Sigmoid colon (tissue), 6 donors: ENCODE measurements at regions not wholly inside any gene's neighbourhood (a gene's known extent, or its start where the extent isn't known, plus 50 kb on each side); places are given as distances from the start of the nearest gene placed in this dataset.

Experiments used
- DNase-seq: peaks from one replicate; pipeline ENCODE4 v3.0.0-alpha.2; 2019
- H3K27ac ChIP-seq, 4 donors: fragments of 200-600 bp; sonication (generic); one replicate each; pipeline ENCODE4 v1.5.1; 2016 to 2019; ENCODE audit warnings: mild to moderate bottlenecking in 1 of 4
- H3K27me3 ChIP-seq, 3 donors: fragments of 200-600 bp; sonication (generic); one replicate each; pipeline ENCODE4 v1.5.1; 2019; ENCODE audit warnings: mild to moderate bottlenecking in 1 of 3
- H3K36me3 ChIP-seq, 4 donors: fragments of 200-600 bp; sonication (generic); one replicate each; pipeline ENCODE4 v1.5.1; 2016 to 2019
- H3K4me1 ChIP-seq, 4 donors: fragments of 200-600 bp; sonication (generic); one replicate each; pipeline ENCODE4 v1.5.1; 2017 to 2019
- H3K4me3 ChIP-seq, 4 donors: fragments of 200-600 bp; sonication (generic); one replicate each; pipeline ENCODE4 v1.5.1; 2017 to 2019; ENCODE audit warnings: mild to moderate bottlenecking in 2 of 4, moderate library complexity in 1 of 4
- H3K9me3 ChIP-seq, 4 donors: fragments of 200-600 bp in 3 of 4; sonication (generic) in 3 of 4; one replicate each; pipeline versions ENCODE4 v1.5.1 to v1.6.1; 2013 to 2019
- CTCF ChIP-seq, 4 experiments: fragments of 450-650 bp in 3 of 4; fragments of 200-600 bp in 1 of 4; IDR thresholded peaks; one replicate each; pipeline ENCODE4 v1.5.1; 2016 to 2019; ENCODE audit warnings: antibody characterized with exemption in 4 of 4, mild to moderate bottlenecking in 3 of 4, moderate library complexity in 2 of 4
- EP300 ChIP-seq, 4 donors: sonication (generic); formaldehyde crosslinking; IDR thresholded peaks; one replicate each; pipeline ENCODE4 v1.6.1; 2017; ENCODE audit warnings: antibody characterized with exemption in 4 of 4
- POLR2A ChIP-seq, 2 donors: fragments of 450-650 bp; IDR thresholded peaks; one replicate each; pipeline ENCODE4 v1.6.1; 2016; ENCODE audit warnings: antibody characterized with exemption in 2 of 2, mild to moderate bottlenecking in 2 of 2, moderate library complexity in 2 of 2
- POLR2AphosphoS5 ChIP-seq, 4 donors: sonication (generic); formaldehyde crosslinking; IDR thresholded peaks; one replicate each; pipeline ENCODE4 v1.6.1; 2017; ENCODE audit warnings: antibody characterized with exemption in 4 of 4
- WGBS, 2 donors: extraction: QIAGEN DNeasy Blood & Tissue Kit; methylation state at CpG; one replicate each; pipeline ENCODE4 v1.1.7; 2013; 5-methylcytosine and 5-hydroxymethylcytosine counted together
- intact Hi-C: fragments of 100-400 bp; cut with DNase I; formaldehyde crosslinking; loops from one replicate; pipeline ENCODE4 v1.15.1; 2023
- donor health status: healthy with polysubstance abuse.
- donor health status: healthy.

GRCh38 chr10:61346796-61347413 is 106.3 kb downstream of the TMEM26 start:
- Histone ChIP-seq H3K4me3 (no peak overlapping the region), H3K36me3 (no peaks in the 10 kb centered on the region), H3K4me1 (no peaks in the 10 kb centered on the region), H3K9me3 (no peaks in the 10 kb centered on the region), H3K27me3 (no peaks in the 10 kb centered on the region), H3K27ac (no peak overlapping the region)
- intact Hi-C loops = no loop called here
- TF ChIP-seq EP300 (IDR thresholded peaks at IDR 0.05) (no peak), POLR2AphosphoS5 (IDR thresholded peaks at IDR 0.05) (no peak), CTCF (IDR thresholded peaks at IDR 0.05) (no peak), POLR2A (IDR thresholded peaks at IDR 0.05) (no peak)
- 82% methylated on average over 3 of the region's 3 CpGs for WGBS, 2 donors
- DNase-seq = no peak

GRCh38 chr10:61343796-61344195 is 109.4 kb downstream of the TMEM26 start:
- Histone ChIP-seq H3K27me3 (no peaks in the 10 kb centered on the region), H3K9me3 (no peaks in the 10 kb centered on the region), H3K4me1 (no peaks in the 10 kb centered on the region), H3K27ac (no peak overlapping the region), H3K4me3 (no peak overlapping the region), H3K36me3 (no peaks in the 10 kb centered on the region)
- intact Hi-C loops = no loop called here
- 83 to 92% methylated on average over 3 of the region's 3 CpGs for WGBS, 2 donors
- DNase-seq = no peak
- TF ChIP-seq CTCF (IDR thresholded peaks at IDR 0.05) = no peak
- TF ChIP-seq POLR2A (IDR thresholded peaks at IDR 0.05) = no peak
- TF ChIP-seq POLR2AphosphoS5 (IDR thresholded peaks at IDR 0.05) = no peak
- TF ChIP-seq EP300 (IDR thresholded peaks at IDR 0.05) = no peak

GRCh38 chr10:61342858-61343572 is 110.2 kb downstream of the TMEM26 start:
- TF ChIP-seq POLR2A (IDR thresholded peaks at IDR 0.05) (no peak), EP300 (IDR thresholded peaks at IDR 0.05) (no peak), POLR2AphosphoS5 (IDR thresholded peaks at IDR 0.05) (no peak), CTCF (IDR thresholded peaks at IDR 0.05) (no peak)
- Histone ChIP-seq H3K4me1 (no peaks in the 10 kb centered on the region), H3K27me3 (no peaks in the 10 kb centered on the region), H3K36me3 (no peaks in the 10 kb centered on the region), H3K4me3 (no peak overlapping the region), H3K9me3 (no peaks in the 10 kb centered on the region), H3K27ac (no peak overlapping the region)
- DNase-seq = no peak
- intact Hi-C loops = no loop called here
- 56 to 64% methylated on average over 5 of the region's 5 CpGs for WGBS, 2 donors

- H3K9me3 ChIP-seq = no peaks in the 10 kb centered on the region
- no peak overlapping the region for H3K4me3 ChIP-seq
- H3K4me1 ChIP-seq = no peaks in the 10 kb centered on the region
- TF ChIP-seq CTCF (IDR thresholded peaks at IDR 0.05) (no peak), POLR2A (IDR thresholded peaks at IDR 0.05) (no peak)
- H3K27ac ChIP-seq = no peak overlapping the region
- no peak for DNase-seq
- no peaks in the 10 kb centered on the region for H3K27me3 ChIP-seq
- no peaks in the 10 kb centered on the region for H3K36me3 ChIP-seq
- intact Hi-C loops = no loop called here
Measured at GRCh38 chr10:61341008-61341407, 112.2 kb downstream of the TMEM26 start.

- Histone ChIP-seq H3K27ac (no peak overlapping the region), H3K4me3 (no peak overlapping the region), H3K4me1 (no peaks in the 10 kb centered on the region), H3K36me3 (no peaks in the 10 kb centered on the region), H3K9me3 (no peaks in the 10 kb centered on the region), H3K27me3 (no peaks in the 10 kb centered on the region)
- intact Hi-C loops = no loop called here
- no peak for DNase-seq
- TF ChIP-seq POLR2A (IDR thresholded peaks at IDR 0.05) = no peak
- no peak for TF ChIP-seq EP300 (IDR thresholded peaks at IDR 0.05)
- no peak for TF ChIP-seq CTCF (IDR thresholded peaks at IDR 0.05)
- no peak for TF ChIP-seq POLR2AphosphoS5 (IDR thresholded peaks at IDR 0.05)
- WGBS, 2 donors = 94 to 99% methylated on average over 1 of the region's 1 CpG
Measured at GRCh38 chr10:61338146-61338545, 115.0 kb downstream of the TMEM26 start.
